KBM-7 (cell line): ENCODE measurements at regions not wholly inside any gene's neighbourhood (a gene's known extent, or its start where the extent isn't known, plus 50 kb on each side); places are given as distances from the start of the nearest gene placed in this dataset.

Experiments
- DNase-seq: peaks from one replicate; pipeline ENCODE4 v3.0.0-alpha.2; 2015
- in situ Hi-C: fragments of 300-500 bp; cut with MboI; formaldehyde crosslinking; loops from 2 replicates; pipeline ENCODE4 v1.14.3; 2020; ENCODE audit warnings: low sequenced_read_pairs, low pct_unique_long_range_greater_than_20kb, mixed read lengths

- in situ Hi-C loops = no loop called here
These were observed 340.5 kb downstream of the ZNF536 start for GRCh38 chr19:30712431-30713337.

GRCh38 chr19:30711826-30712225, 339.6 kb downstream of the ZNF536 start:
- in situ Hi-C loops = no loop called here
- no peak for DNase-seq

More at GRCh38 chr19:30712431-30713337, 340.5 kb downstream of the ZNF536 start:
- DNase-seq = no peak

GRCh38 chr19:30711296-30711695, 339.1 kb downstream of the ZNF536 start:
- DNase-seq = no peak
- in situ Hi-C loops = no loop called here

GRCh38 chr19:30710721-30711120, 338.5 kb downstream of the ZNF536 start:
- in situ Hi-C loops = no loop called here
- no peak for DNase-seq

- no peak for DNase-seq
- in situ Hi-C loops = no loop called here
These were observed 336.4 kb downstream of the ZNF536 start for GRCh38 chr19:30708416-30709178.

- no peak for DNase-seq
- in situ Hi-C loops = no loop called here
These were observed 332.7 kb downstream of the ZNF536 start for GRCh38 chr19:30704771-30705330.

GRCh38 chr19:30703645-30704044, 331.5 kb downstream of the ZNF536 start:
- in situ Hi-C loops = no loop called here
- no peak for DNase-seq

- DNase-seq = no peak
- in situ Hi-C loops = no loop called here
These were observed 329.0 kb downstream of the ZNF536 start for GRCh38 chr19:30701178-30701577.

GRCh38 chr19:30699871-30700280, 327.7 kb downstream of the ZNF536 start:
- no peak for DNase-seq
- in situ Hi-C loops = no loop called here

GRCh38 chr19:30696514-30696913, 324.3 kb downstream of the ZNF536 start:
- DNase-seq = no peak
- in situ Hi-C loops = no loop called here

- in situ Hi-C loops = no loop called here
- DNase-seq = no peak
These were observed 323.1 kb downstream of the ZNF536 start for GRCh38 chr19:30695171-30695875.

GRCh38 chr19:30694156-30694755, 322.1 kb downstream of the ZNF536 start:
- DNase-seq = no peak
- in situ Hi-C loops = no loop called here

GRCh38 chr19:30692879-30693503, 320.8 kb downstream of the ZNF536 start:
- DNase-seq = no peak
- in situ Hi-C loops = no loop called here

- in situ Hi-C loops = no loop called here
- no peak for DNase-seq
These were observed 320.1 kb downstream of the ZNF536 start for GRCh38 chr19:30692181-30692811.

- in situ Hi-C loops = no loop called here
- no peak for DNase-seq
These were observed 319.6 kb downstream of the ZNF536 start for GRCh38 chr19:30691819-30692166.

- in situ Hi-C loops = no loop called here
These were observed 319.0 kb downstream of the ZNF536 start for GRCh38 chr19:30690935-30691818.

GRCh38 chr19:30690525-30690924, 318.3 kb downstream of the ZNF536 start:
- DNase-seq = no peak
- in situ Hi-C loops = no loop called here

More at GRCh38 chr19:30690935-30691818, 319.0 kb downstream of the ZNF536 start:
- DNase-seq = no peak
